ENCODE measurements at regions not wholly inside any gene's neighbourhood (a gene's known extent, or its start where the extent isn't known, plus 50 kb on each side); places are given as distances from the start of the nearest gene placed in this dataset.

DNA sequence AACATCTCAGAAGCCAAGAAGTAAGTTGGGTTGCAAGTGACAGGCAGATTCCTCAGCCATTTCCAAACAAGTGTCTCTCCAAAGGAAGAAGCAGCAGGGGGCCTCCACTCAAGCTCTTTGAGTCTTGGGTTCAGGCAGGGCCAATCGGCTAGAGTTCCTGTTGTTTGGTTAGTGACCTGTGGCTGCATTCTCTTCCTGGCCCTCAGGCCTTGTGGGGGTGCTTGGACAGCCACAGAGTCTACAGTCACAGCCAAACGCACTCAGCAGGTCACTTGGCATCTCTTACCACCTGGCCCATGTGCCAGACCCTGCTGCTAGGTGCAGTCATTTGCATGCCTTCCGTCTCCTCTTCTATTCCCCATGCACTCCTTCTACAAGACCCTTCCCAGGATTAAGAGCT is 353.9 kb downstream of the GRIN2B start:
- Histone ChIP-seq H3K27ac (ENCODE audit: low read depth, low read length) (no peak overlapping the region), H3K4me2 (ENCODE audit: low read length) (no peak overlapping the region), H3K79me1 (ENCODE audit: low read length) (no peaks in the 10 kb centered on the region), H2BK15ac (replicated peaks; ENCODE audit: low read depth) (no peak overlapping the region), H3K4me3 (ENCODE audit: low read length) (no peak overlapping the region), H4K5ac (ENCODE audit: low read length) (no peak overlapping the region), H3K56ac (ENCODE audit: low read length) (no peak overlapping the region), H3K4me1 (ENCODE audit: control insufficient read depth, low read depth, low read length) (no peaks in the 10 kb centered on the region), H3K27me3 (ENCODE audit: insufficient read depth, low read length, poor library complexity) (no peaks in the 10 kb centered on the region), H3K9ac (ENCODE audit: low read length) (no peak overlapping the region), H2AK5ac (ENCODE audit: low read length) (no peak overlapping the region), H3K23ac (ENCODE audit: low read length) (no peak overlapping the region), H3K79me2 (ENCODE audit: control insufficient read depth, insufficient read depth, low read length) (no peaks in the 10 kb centered on the region), H2BK5ac (ENCODE audit: low read length) (no peak overlapping the region), H2BK120ac (ENCODE audit: low read depth, low read length) (no peak overlapping the region), H3K4ac (ENCODE audit: low read depth, low read length) (no peak overlapping the region), H4K8ac (ENCODE audit: low read depth, low read length) (no peak overlapping the region), H3K36me3 (ENCODE audit: control insufficient read depth, insufficient read depth, low read length) (no peaks in the 10 kb centered on the region), H3K18ac (ENCODE audit: low read length) (no peak overlapping the region)
- peak; percentile 19 for DNase-seq
- no CpG with 5 or more reads among the region's 3 CpGs for WGBS (ENCODE audit: extremely low coverage, insufficient coverage, low lambda C conversion rate)

DNA sequence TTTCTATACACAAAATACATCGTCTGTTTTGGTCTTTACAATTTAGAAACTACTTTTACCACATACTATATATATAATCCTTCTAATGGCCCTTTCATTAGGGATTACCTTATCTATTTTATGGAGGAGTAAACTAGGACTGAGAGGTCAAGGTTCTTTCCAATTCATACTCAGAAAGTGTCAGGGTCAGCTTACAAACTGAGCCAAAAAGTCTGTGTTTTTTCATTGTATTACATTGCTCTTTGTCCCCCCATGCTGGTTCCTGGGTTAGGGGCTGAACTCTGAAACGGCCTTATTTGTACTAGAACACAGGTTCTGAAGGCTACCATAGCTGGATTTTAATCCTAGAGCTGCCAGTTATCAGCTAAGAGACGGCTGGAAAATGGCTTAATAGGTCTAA is 368.1 kb downstream of the GRIN2B start:
- Histone ChIP-seq H3K23ac (ENCODE audit: low read length) (no peak overlapping the region), H3K4me1 (ENCODE audit: control insufficient read depth, low read depth, low read length) (no peaks in the 10 kb centered on the region), H3K56ac (ENCODE audit: low read length) (no peak overlapping the region), H3K18ac (ENCODE audit: low read length) (no peak overlapping the region), H3K27ac (ENCODE audit: low read depth, low read length) (no peak overlapping the region), H3K27me3 (ENCODE audit: insufficient read depth, low read length, poor library complexity) (no peaks in the 10 kb centered on the region), H3K4me3 (ENCODE audit: low read length) (no peak overlapping the region), H2AK5ac (ENCODE audit: low read length) (no peak overlapping the region), H3K36me3 (ENCODE audit: control insufficient read depth, insufficient read depth, low read length) (no peaks in the 10 kb centered on the region), H3K79me2 (ENCODE audit: control insufficient read depth, insufficient read depth, low read length) (no peaks in the 10 kb centered on the region), H2BK15ac (replicated peaks; ENCODE audit: low read depth) (no peak overlapping the region), H3K9ac (ENCODE audit: low read length) (no peak overlapping the region), H3K4me2 (ENCODE audit: low read length) (no peak overlapping the region), H4K8ac (ENCODE audit: low read depth, low read length) (no peak overlapping the region), H3K79me1 (ENCODE audit: low read length) (no peaks in the 10 kb centered on the region), H2BK5ac (ENCODE audit: low read length) (no peak overlapping the region), H3K4ac (ENCODE audit: low read depth, low read length) (no peak overlapping the region), H4K5ac (ENCODE audit: low read length) (no peak overlapping the region), H2BK120ac (ENCODE audit: low read depth, low read length) (no peak overlapping the region)
- WGBS (ENCODE audit: extremely low coverage, insufficient coverage, low lambda C conversion rate), result no CpG with 5 or more reads among the region's 3 CpGs
- no peak for DNase-seq

DNA sequence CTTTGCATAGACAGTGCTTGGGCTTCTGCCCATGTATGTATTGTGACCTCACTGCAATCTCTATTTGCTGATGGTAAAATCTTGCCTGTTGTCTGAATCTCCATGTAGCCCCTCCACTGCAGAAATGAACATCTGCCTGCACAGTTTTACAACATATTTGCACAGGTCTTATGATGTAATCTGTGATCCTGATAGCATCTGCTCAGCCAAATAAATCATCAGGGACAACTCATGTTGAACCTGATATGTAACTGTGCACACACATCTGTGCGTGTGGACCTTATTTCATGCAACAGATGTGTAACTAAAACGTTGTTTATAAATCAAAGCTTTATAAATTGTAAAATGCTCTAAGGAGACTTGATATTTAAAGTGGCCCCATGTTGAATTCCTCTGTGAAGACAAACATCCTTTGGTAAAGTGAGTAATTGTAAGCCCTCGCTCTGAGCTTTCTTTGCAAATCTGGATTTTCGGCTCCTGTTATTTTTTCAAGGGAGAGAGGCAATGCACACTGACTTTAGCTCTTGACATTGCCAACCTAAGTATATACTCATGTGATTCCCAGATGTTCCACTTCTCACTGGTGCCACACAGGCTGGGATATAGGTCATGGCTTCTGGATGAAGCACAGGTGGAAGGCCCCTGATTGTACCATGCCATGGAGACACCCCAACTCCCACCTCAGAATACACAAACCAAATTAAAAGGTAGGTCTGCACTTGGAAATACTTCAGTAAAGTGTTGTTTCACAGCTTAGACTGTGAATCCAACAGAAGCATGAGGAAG is 371.3 kb downstream of the GRIN2B start:
- H3K4me1 ChIP-seq (ENCODE audit: control insufficient read depth, low read depth, low read length), result no peaks in the 10 kb centered on the region
- WGBS (ENCODE audit: extremely low coverage, insufficient coverage, low lambda C conversion rate), result no CpG with 5 or more reads among the region's 4 CpGs
- H3K18ac ChIP-seq (ENCODE audit: low read length), result no peak overlapping the region
- no peak overlapping the region for H3K4me2 ChIP-seq (ENCODE audit: low read length)
- no peaks in the 10 kb centered on the region for H3K79me2 ChIP-seq (ENCODE audit: control insufficient read depth, insufficient read depth, low read length)
- no peak overlapping the region for H3K4ac ChIP-seq (ENCODE audit: low read depth, low read length)
- no peak overlapping the region for H3K23ac ChIP-seq (ENCODE audit: low read length)
- no peak overlapping the region for H2BK5ac ChIP-seq (ENCODE audit: low read length)
- no peaks in the 10 kb centered on the region for H3K36me3 ChIP-seq (ENCODE audit: control insufficient read depth, insufficient read depth, low read length)
- H2BK120ac ChIP-seq (ENCODE audit: low read depth, low read length), result no peak overlapping the region
- DNase-seq, result no peak
- no peak overlapping the region for H3K27ac ChIP-seq (ENCODE audit: low read depth, low read length)
- no peaks in the 10 kb centered on the region for H3K27me3 ChIP-seq (ENCODE audit: insufficient read depth, low read length, poor library complexity)
- no peak overlapping the region for H3K56ac ChIP-seq (ENCODE audit: low read length)
- H2AK5ac ChIP-seq (ENCODE audit: low read length), result no peak overlapping the region
- no peaks in the 10 kb centered on the region for H3K79me1 ChIP-seq (ENCODE audit: low read length)
- no peak overlapping the region for H4K5ac ChIP-seq (ENCODE audit: low read length)
- no peak overlapping the region for H3K4me3 ChIP-seq (ENCODE audit: low read length)
- H2BK15ac ChIP-seq (replicated peaks; ENCODE audit: low read depth), result no peak overlapping the region
- H4K8ac ChIP-seq (ENCODE audit: low read depth, low read length), result no peak overlapping the region
- no peak overlapping the region for H3K9ac ChIP-seq (ENCODE audit: low read length)

DNA sequence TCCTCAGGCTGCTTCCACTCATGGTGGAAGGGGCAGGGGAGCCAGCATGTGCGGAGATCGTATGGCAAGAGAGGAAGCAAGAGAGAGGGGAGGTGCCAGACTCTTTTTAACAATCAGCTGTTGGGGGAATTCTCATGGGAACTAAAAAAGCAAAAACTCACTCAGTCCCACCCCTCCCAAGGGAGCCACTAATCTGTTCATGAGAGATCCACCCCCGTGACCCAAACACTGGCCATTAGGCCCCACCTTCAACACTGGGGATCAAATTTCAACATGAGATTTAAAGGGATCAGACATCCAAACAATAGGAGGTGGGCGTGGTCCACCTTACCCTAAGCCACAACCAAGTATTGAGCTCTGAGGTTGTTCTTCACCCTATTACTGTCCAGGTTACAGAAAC is 375.1 kb downstream of the GRIN2B start:
- Histone ChIP-seq H3K18ac (ENCODE audit: low read length) (no peak overlapping the region), H3K27me3 (ENCODE audit: insufficient read depth, low read length, poor library complexity) (no peaks in the 10 kb centered on the region), H4K5ac (ENCODE audit: low read length) (no peak overlapping the region), H3K4me3 (ENCODE audit: low read length) (no peak overlapping the region), H2BK120ac (ENCODE audit: low read depth, low read length) (no peak overlapping the region), H3K79me1 (ENCODE audit: low read length) (no peaks in the 10 kb centered on the region), H3K56ac (ENCODE audit: low read length) (no peak overlapping the region), H3K4me1 (ENCODE audit: control insufficient read depth, low read depth, low read length) (no peaks in the 10 kb centered on the region), H3K9ac (ENCODE audit: low read length) (no peak overlapping the region), H3K27ac (ENCODE audit: low read depth, low read length) (no peak overlapping the region), H3K79me2 (ENCODE audit: control insufficient read depth, insufficient read depth, low read length) (no peaks in the 10 kb centered on the region), H2BK15ac (replicated peaks; ENCODE audit: low read depth) (no peak overlapping the region), H3K4me2 (ENCODE audit: low read length) (no peak overlapping the region), H4K8ac (ENCODE audit: low read depth, low read length) (no peak overlapping the region), H3K4ac (ENCODE audit: low read depth, low read length) (no peak overlapping the region), H3K23ac (ENCODE audit: low read length) (no peak overlapping the region), H2BK5ac (ENCODE audit: low read length) (no peak overlapping the region), H2AK5ac (ENCODE audit: low read length) (no peak overlapping the region), H3K36me3 (ENCODE audit: control insufficient read depth, insufficient read depth, low read length) (no peaks in the 10 kb centered on the region)
- DNase-seq, result peak; percentile 49
- WGBS (ENCODE audit: extremely low coverage, insufficient coverage, low lambda C conversion rate), result no CpG with 5 or more reads among the region's 4 CpGs

DNA sequence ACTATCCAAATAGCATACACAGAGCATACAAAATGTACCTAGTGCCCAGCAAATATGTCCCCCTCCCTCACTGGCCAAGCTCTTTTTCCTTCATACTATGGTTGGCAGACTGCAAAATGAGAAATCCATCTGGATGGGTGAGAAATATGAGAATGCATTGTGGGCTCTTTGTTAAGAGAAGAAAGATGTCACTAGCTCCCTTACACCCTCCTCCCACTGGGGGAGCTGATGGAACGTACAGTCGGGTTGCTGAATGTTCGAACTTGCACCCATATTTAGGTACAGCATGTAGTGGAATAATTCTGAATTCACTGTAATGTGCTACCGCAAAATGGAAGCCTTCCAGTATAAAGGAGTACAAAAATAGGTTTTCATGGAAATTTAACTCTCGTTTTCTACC is 377.4 kb downstream of the GRIN2B start:
- H4K5ac ChIP-seq (ENCODE audit: low read length), result no peak overlapping the region
- no peaks in the 10 kb centered on the region for H3K36me3 ChIP-seq (ENCODE audit: control insufficient read depth, insufficient read depth, low read length)
- H3K56ac ChIP-seq (ENCODE audit: low read length), result no peak overlapping the region
- no peak overlapping the region for H2BK15ac ChIP-seq (replicated peaks; ENCODE audit: low read depth)
- H3K23ac ChIP-seq (ENCODE audit: low read length), result no peak overlapping the region
- no peaks in the 10 kb centered on the region for H3K79me1 ChIP-seq (ENCODE audit: low read length)
- WGBS (ENCODE audit: extremely low coverage, insufficient coverage, low lambda C conversion rate), result no CpG with 5 or more reads among the region's 5 CpGs
- H2BK120ac ChIP-seq (ENCODE audit: low read depth, low read length), result no peak overlapping the region
- H2BK5ac ChIP-seq (ENCODE audit: low read length), result no peak overlapping the region
- H3K4me2 ChIP-seq (ENCODE audit: low read length), result no peak overlapping the region
- H2AK5ac ChIP-seq (ENCODE audit: low read length), result no peak overlapping the region
- H3K18ac ChIP-seq (ENCODE audit: low read length), result no peak overlapping the region
- no peaks in the 10 kb centered on the region for H3K27me3 ChIP-seq (ENCODE audit: insufficient read depth, low read length, poor library complexity)
- H3K27ac ChIP-seq (ENCODE audit: low read depth, low read length), result no peak overlapping the region
- H4K8ac ChIP-seq (ENCODE audit: low read depth, low read length), result no peak overlapping the region
- no peak overlapping the region for H3K9ac ChIP-seq (ENCODE audit: low read length)
- no peak overlapping the region for H3K4me3 ChIP-seq (ENCODE audit: low read length)
- no peak overlapping the region for H3K4ac ChIP-seq (ENCODE audit: low read depth, low read length)
- H3K4me1 ChIP-seq (ENCODE audit: control insufficient read depth, low read depth, low read length), result no peaks in the 10 kb centered on the region
- DNase-seq, result no peak
- no peaks in the 10 kb centered on the region for H3K79me2 ChIP-seq (ENCODE audit: control insufficient read depth, insufficient read depth, low read length)

DNA sequence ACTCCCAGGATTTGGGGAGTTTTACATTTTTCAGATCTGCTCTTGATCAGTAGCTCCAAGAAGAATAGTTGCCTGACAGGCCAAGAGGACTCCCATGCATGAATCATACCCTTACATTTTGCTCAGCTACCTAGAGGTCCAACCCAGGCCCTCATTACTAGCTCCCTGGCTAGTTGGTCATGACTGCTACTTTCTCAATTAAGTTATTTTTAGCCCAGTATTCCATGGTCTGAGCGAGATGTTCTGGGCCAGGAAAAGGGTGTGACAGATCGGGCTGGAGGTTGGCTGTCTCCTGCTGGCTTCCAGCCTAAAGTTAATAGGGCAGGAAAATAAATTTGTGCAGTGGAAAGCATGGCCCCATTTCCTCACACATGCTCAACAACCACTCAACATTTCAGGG is 379.2 kb downstream of the GRIN2B start:
- H3K27me3 ChIP-seq (ENCODE audit: insufficient read depth, low read length, poor library complexity), result no peaks in the 10 kb centered on the region
- H3K4me1 ChIP-seq (ENCODE audit: control insufficient read depth, low read depth, low read length), result no peaks in the 10 kb centered on the region
- no peak overlapping the region for H3K56ac ChIP-seq (ENCODE audit: low read length)
- no peaks in the 10 kb centered on the region for H3K79me1 ChIP-seq (ENCODE audit: low read length)
- no peak overlapping the region for H4K5ac ChIP-seq (ENCODE audit: low read length)
- H3K4me2 ChIP-seq (ENCODE audit: low read length), result no peak overlapping the region
- no peak for DNase-seq
- WGBS (ENCODE audit: extremely low coverage, insufficient coverage, low lambda C conversion rate), result no CpG with 5 or more reads among the region's 2 CpGs
- H3K18ac ChIP-seq (ENCODE audit: low read length), result no peak overlapping the region
- no peak overlapping the region for H3K23ac ChIP-seq (ENCODE audit: low read length)
- no peak overlapping the region for H3K4ac ChIP-seq (ENCODE audit: low read depth, low read length)
- no peaks in the 10 kb centered on the region for H3K36me3 ChIP-seq (ENCODE audit: control insufficient read depth, insufficient read depth, low read length)
- H3K9ac ChIP-seq (ENCODE audit: low read length), result no peak overlapping the region
- no peak overlapping the region for H4K8ac ChIP-seq (ENCODE audit: low read depth, low read length)
- H2AK5ac ChIP-seq (ENCODE audit: low read length), result no peak overlapping the region
- no peak overlapping the region for H2BK15ac ChIP-seq (replicated peaks; ENCODE audit: low read depth)
- H3K27ac ChIP-seq (ENCODE audit: low read depth, low read length), result no peak overlapping the region
- H3K4me3 ChIP-seq (ENCODE audit: low read length), result no peak overlapping the region
- H2BK120ac ChIP-seq (ENCODE audit: low read depth, low read length), result no peak overlapping the region
- H2BK5ac ChIP-seq (ENCODE audit: low read length), result no peak overlapping the region
- no peaks in the 10 kb centered on the region for H3K79me2 ChIP-seq (ENCODE audit: control insufficient read depth, insufficient read depth, low read length)
